ELR (cell line): ENCODE measurements at regions not wholly inside any gene's neighbourhood (a gene's known extent, or its start where the extent isn't known, plus 50 kb on each side); places are given as distances from the start of the nearest gene placed in this dataset.
A peak's percentile ranks its signal among the peaks of the same experiment; 100 is the strongest.
"Not testable (repeated sequence)": the region's sequence is repeated elsewhere in the genome, so short reads cannot be mapped to it uniquely, and the experiment has no call there.

Experiments used
- DNase-seq: peaks from one replicate; pipeline ENCODE4 v3.0.0-alpha.2; 2015; ENCODE audit warnings: low read depth

- peak; percentile 10 for DNase-seq
Measured at GRCh38 chr4:100340512-100341485, 150.5 kb upstream of the DDIT4L start.

- no peak for DNase-seq
Measured at GRCh38 chr4:100339870-100340269, 149.6 kb upstream of the DDIT4L start.

DNA sequence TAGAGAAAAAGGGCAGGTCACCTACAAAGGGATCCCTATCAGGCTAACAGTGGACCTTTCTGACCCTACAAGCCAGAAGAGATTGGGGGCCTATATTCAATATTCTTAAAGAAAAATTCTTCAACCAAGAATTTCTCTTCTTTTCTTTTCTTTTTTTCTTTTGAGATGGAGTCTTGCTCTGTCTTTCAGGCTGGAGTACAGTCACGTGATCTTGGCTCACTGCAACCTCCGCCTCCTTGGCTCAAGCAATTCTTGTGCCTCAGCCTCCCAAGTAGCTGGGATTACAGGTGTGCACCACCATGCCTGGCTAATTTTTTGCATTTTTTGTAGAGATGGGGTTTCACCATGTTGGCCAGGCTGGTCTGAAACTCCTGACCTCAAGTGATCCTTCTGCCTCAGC, 143.2 kb upstream of the DDIT4L start:
- not testable (repeated sequence) for DNase-seq

GRCh38 chr4:100317032-100317864, 127.0 kb upstream of the DDIT4L start:
- DNase-seq: no peak

DNA sequence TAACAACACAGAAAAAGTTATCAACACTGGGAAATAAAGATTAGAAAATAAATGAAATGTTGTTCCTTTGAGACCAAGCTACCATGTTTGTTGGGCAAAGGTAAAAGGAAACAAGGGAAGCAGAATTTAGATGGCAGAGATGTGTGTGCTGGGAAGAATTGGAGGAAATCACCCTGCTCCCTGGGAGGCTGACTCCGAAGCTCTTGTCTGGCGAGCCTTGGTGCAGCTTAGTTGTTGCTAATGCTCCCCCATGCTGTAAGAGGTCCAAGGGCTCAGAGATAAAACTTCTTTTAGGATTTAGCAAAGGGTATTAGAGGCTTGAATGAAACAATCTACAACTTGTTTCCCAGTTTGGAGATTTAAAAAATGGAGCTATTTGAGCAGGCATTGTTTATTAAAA, 123.8 kb upstream of the DDIT4L start:
- DNase-seq: no peak

DNA sequence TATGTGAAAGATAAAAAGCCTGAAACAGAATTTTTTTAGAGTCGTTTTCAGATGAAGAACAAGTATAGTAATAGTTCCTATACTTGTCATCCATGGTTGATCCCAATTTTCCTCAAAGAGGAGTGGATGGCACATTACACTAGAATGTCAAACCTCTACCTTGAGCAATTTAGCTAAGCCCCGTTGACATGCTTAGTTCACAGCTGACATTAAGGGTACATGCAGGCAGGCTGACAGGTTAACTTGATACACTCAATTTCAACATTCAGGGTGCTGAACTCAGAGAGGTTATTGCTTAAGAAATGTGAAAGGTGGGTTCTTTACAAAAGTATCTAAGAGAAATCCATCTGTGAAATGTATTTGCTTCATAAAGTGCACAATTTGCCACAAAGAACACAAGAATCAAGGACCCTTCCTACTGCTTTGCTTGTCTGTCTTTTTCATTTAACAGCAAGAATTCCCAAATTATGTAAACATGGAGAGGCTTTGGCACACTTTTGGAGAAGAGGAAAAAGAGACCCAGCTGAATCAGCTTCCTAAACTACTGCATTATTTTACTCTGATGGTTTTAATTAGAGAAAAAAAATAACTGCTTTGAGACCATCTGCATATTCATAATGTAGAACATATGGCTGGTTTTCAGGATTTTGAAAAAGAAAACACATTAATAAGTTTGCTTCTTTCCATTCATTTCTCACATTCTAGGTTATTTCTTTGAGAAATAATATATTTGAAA, 122.5 kb upstream of the DDIT4L start:
- no peak for DNase-seq

DNA sequence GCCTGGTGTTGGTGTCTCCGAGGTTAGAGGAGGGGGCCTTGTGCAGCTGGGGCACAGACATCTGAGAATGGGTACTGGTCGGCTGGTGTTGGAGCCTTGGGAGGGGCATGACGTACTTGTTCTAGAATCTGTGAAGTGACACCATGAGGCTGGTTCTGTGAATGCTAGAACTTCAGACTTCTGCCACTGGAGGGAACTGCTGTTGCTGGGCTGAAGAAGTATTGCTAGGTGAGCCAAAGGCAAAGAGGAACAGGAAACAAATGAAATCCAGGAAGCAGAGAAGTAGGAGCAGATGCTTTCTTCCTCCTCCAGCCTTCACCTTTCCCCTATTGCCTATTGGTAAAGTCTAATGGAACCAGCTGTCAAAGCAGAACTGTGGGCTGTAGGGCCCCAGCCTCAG, 120.9 kb upstream of the DDIT4L start:
- DNase-seq: peak; percentile 29

DNA sequence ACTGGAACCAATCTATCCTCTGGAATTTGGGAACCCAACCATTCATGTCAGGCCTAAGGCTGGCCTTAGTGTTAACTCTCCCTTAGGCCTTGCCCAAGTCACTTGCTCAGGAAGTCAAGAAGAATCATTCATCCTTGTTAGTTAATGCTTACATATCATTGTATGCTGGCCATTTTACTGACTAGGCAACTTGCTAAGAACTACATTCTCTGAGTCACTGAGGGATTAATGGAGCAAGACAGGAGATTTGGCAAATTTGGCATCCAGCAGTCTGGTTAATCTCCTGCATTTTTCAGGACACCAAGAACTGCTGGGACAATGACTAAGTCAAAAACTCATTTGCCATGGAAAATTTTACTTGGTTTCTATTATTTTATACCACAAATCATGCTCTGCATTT, 115.8 kb upstream of the DDIT4L start:
- no peak for DNase-seq

DNA sequence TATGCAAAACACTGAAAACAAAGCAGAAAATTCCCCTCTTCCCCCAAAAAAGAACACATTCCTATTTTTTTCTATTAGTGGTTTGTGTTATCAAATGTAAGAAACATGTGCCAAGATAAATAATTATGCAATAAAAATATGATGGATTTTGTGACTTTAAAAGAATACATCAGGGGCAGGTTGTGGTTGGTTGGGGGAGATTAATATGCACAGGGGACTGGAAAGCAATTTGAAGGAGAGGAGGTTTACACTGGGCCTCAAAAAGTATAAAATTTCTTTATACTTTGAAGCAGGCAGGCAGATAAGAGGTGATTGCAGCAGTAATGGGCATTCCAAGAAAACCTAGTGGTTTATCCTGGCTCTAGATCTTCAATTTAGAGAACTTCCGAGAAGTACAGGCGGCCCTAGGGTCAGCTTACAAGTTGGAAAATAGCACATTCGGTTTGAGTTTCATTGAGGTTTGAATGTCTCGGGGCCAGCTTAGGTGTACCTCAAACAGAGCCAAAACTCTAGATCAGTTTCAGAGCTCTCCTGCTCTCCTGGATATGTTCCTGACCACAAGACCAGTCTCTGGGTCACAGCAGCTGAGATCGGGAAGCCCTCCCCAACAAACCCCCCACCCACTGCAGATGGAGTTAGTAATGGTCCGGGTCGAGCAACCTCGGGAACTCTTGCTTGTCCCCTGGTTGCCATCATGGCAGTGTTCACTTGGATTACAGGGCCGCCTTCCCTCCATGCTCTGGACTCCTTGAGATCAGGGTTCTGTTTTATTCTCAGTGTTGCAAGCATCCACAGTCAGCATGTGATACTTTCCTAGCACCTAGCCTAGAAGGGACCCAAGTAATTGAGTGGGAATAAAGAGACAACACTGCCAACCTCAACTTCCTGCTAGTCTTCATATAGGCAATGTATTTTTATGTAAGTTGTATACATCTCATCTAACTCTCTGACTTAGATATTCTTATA, 112.1 kb upstream of the DDIT4L start:
- DNase-seq: no peak

DNA sequence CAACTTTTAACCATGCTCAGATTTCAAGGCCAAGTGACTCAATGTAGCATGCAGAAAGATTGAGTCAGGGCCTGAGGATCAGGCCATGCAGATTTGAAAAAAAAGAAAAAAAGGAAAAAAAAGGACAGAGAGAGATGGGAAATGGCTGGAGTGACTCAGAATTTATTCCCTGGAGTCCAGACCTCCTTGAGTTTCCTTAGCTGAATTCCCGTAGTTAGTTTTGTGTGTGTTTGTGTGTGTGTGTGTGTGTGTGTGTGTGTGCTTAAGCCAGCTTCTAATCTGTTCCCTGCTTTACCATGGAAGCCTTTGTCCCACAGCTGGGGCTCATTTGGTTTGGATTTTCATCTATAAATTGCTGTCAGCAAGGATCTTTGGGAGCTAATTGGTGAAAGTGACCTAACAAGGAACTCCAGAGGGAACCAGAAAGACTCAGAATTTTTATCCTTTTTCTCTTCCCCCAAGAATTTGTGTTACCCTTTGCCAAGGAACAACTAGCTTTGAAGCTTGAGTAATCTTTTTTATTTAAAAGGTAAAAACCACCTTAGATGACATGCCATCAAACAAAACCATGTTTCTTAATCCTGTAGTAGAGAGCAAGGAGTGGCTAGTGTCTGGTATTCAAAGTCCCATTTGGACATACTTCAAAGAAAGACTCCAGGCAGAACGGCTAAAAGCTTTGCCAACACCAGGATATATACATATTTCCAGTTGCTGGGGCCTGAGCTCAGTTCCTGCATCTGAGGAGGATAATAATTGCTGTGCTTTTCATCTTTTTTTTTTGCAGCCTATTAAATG, 109.0 kb upstream of the DDIT4L start:
- peak; percentile 88 for DNase-seq

GRCh38 chr4:100295792-100296191, 105.5 kb upstream of the DDIT4L start:
- peak; percentile 50 for DNase-seq

- no peak for DNase-seq
Measured at GRCh38 chr4:100294356-100294755, 104.1 kb upstream of the DDIT4L start.

- peak; percentile 58 for DNase-seq
Measured at GRCh38 chr4:100290585-100290984, 100.3 kb upstream of the DDIT4L start.

- peak; percentile 25 for DNase-seq
Measured at GRCh38 chr4:100289946-100290345, 99.7 kb upstream of the DDIT4L start.

DNA sequence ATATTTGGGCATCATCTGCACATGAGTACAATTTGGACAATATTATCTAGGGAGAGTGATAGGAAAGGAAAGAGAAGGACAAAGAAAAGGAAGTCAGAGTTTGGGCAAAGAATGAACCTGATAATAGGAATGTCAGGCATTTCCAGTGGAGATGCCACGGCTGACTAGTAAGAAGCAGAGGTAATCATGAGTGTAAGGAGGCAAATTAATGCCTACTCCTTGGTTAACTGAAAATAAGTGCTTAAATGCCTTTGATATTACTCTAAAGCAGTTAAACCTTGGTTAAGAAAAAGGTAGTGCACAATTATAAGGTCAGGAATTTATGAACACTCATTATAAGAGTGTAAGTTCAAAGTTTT, 99.2 kb upstream of the DDIT4L start:
- peak; percentile 65 for DNase-seq

DNA sequence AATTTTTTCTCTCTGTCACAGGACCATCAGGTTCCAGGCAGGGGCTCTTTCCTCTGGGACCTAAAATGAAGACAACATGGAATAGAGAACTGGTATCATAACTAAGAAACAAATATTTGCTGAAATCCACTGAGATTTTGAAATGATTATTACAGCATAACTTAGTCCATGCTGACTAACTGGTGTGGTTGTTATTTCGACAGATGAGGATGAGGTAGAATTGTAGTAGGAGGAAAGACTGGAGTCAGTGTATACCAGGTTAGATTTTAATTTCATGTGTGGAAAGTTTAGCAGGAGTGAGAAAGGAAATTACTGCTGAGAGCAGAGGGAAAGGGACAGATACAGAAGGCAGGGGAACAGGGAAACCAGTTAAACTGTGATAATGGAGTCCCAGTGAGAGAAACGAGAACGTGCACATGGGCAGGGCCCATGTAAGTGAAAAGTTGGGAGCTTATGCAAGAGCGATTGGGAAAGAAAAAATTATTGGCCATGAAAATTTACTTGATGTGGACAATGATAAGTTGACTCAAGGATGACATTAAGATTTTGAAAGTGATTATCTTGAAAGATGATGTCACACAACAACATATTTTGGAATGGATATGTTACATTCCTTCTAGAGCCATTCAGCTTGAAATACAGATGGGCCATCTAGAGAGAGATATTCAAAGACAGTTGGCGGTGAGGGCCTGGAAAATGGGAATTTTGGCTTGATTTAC, 98.7 kb upstream of the DDIT4L start:
- peak; percentile 46 for DNase-seq

DNA sequence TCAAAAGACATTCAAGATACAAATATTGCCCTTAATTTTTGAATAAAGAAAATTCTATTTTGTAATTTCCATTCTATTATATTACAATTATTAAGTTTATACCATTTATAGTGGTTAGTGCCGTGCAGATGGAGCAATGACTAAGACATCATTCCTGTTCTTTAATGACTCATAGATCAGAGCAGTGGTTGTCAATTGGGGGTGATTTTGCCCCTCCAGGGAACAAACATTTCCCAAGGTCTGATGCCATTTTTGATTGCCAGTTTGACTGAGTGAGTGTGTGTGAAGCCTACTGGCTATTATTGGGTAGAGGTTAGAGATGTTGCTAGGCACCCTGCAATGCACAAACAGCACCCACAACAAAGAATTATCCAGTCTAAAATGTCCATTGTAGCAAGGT, 97.9 kb upstream of the DDIT4L start:
- peak; percentile 76 for DNase-seq

- DNase-seq: no peak
Measured at GRCh38 chr4:100287534-100287933, 97.3 kb upstream of the DDIT4L start.

DNA sequence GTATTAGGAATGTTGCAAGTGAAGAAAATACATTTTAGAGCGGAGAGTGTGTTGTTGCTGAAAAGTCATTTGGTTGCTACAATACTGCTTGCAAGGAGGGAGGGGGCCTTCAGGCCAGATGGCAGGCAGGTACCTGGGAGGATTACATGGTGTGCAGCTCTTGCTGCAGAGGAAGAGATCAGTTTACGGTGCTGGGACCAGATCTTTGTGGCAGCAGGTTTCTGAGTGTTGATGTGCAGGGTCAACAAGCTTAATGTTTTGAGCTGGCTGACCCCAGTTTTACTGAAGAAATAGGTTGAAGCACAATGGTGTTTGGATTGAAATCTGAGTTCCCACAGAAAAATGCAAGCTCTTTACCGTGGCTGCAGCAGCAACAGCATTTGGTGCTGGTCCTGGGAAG, 96.4 kb upstream of the DDIT4L start:
- DNase-seq: no peak

DNA sequence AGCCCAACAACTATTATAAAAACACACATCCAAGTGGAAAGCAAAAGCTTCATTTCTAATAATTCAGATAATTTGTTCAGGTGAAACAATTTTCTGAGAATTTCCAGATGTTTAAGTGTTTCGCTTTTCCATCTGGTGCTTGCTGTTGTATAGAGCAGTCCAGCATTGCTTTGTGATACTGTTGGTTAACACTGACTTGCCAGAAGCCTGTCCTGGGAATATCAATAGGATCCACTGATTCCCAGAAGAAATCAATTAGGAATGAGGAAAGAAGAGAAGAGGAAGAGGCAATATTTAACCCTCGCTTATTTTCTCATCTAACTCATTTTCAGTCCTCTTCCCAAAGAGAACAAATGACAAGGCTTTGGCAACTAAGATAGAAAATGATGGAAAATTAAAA, 94.9 kb upstream of the DDIT4L start:
- DNase-seq: no peak
